SJCRH30 (cell line): ENCODE measurements at regions not wholly inside any gene's neighbourhood (a gene's known extent, or its start where the extent isn't known, plus 50 kb on each side); places are given as distances from the start of the nearest gene placed in this dataset.
"Not testable (repeated sequence)": the region's sequence is repeated elsewhere in the genome, so short reads cannot be mapped to it uniquely, and the experiment has no call there.

ENCODE experiments used
- DNase-seq, 2 experiments: peaks; one replicate each; pipeline ENCODE4 v3.0.0-alpha.2; 2015 to 2020
- H3K27ac ChIP-seq: fragments of 250-450 bp; sonication (Bioruptor Pico); 2 replicates; pipeline ENCODE4 v1.5.1; 2020; ENCODE audit warnings: mild to moderate bottlenecking, moderate library complexity
- H3K27me3 ChIP-seq: fragments of 250-450 bp; sonication (Bioruptor Pico); 2 replicates; pipeline ENCODE4 v1.5.1; 2020; ENCODE audit warnings: mild to moderate bottlenecking, moderate library complexity
- H3K36me3 ChIP-seq: fragments of 250-450 bp; sonication (Bioruptor Pico); 2 replicates; pipeline ENCODE4 v1.5.1; 2020; ENCODE audit warnings: mild to moderate bottlenecking, moderate library complexity
- H3K4me1 ChIP-seq: fragments of 250-450 bp; sonication (Bioruptor Pico); 2 replicates; pipeline ENCODE4 v1.5.1; 2020; ENCODE audit warnings: mild to moderate bottlenecking, moderate library complexity
- H3K4me3 ChIP-seq: fragments of 250-450 bp; sonication (Bioruptor Pico); 2 replicates; pipeline ENCODE4 v1.5.1; 2020; ENCODE audit warnings: mild to moderate bottlenecking, moderate library complexity
- H3K9me3 ChIP-seq: fragments of 250-450 bp; sonication (Bioruptor Pico); replicated peaks from 2 replicates; pipeline ENCODE4 v1.5.1; 2020; ENCODE audit warnings: mild to moderate bottlenecking, moderate library complexity

DNA sequence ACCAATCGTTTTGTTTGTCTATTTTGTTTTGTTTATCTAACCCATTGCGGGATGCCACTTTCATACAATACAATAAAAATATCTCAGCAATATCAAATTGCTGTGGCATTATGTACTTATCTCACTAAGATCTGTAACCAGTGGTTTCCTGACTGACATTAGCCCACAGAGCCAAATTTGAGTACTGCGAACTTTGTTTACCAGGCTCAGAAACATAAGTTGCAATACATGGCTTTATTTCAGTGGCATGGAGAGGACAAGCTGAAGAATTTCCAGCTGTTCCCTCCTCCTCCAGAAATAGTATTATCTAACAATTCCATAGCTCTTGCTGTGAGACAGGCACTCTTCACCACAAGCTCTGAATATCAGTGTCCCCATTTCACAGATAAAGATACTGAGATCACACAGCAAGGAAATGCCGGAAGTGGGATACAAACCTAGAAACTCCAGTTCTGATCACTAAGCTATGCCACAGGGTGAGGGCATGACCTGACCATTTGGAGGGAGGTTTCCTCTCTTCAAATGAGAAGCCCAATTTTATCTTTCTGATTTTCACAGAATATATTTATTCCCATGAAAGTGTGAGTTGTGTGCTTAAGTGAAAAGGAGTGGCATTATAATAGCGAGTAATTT lies 469.9 kb upstream of the CBLB start:
- Histone ChIP-seq H3K27ac (no peak overlapping the region), H3K4me1 (peaks cover 7% of the 10 kb centered on the region; the same call in 1 of the 2 replicates), H3K9me3 (no peaks in the 10 kb centered on the region; the same call in 1 of the 2 replicates), H3K36me3 (no peaks in the 10 kb centered on the region), H3K27me3 (no peaks in the 10 kb centered on the region), H3K4me3 (no peak overlapping the region)
- DNase-seq = no peak

DNA sequence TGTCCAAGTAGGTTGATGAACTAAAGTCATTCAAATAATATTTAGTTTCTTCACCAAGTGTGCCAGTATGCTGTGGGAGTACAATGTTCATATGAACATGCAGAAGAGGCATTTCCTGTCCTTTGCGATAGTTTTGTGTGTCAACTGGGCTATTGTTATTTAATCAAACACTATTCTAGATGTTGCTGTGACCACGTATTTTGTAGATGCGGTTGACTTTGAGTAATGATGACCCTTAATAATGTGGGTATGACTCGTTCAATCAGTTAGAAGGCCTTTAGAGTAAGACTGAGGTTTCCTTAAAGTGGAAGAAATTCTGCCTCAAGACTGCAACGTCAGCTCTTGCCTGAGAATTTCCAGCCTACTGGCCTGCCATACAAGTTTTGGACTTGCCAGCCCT lies 470.7 kb upstream of the CBLB start:
- no peaks in the 10 kb centered on the region for H3K27me3 ChIP-seq
- no peaks in the 10 kb centered on the region; the same call in 1 of the 2 replicates for H3K9me3 ChIP-seq
- H3K36me3 ChIP-seq = no peaks in the 10 kb centered on the region
- no peak overlapping the region for H3K27ac ChIP-seq
- DNase-seq = no peak
- H3K4me3 ChIP-seq = no peak overlapping the region
- no peaks in the 10 kb centered on the region for H3K4me1 ChIP-seq

DNA sequence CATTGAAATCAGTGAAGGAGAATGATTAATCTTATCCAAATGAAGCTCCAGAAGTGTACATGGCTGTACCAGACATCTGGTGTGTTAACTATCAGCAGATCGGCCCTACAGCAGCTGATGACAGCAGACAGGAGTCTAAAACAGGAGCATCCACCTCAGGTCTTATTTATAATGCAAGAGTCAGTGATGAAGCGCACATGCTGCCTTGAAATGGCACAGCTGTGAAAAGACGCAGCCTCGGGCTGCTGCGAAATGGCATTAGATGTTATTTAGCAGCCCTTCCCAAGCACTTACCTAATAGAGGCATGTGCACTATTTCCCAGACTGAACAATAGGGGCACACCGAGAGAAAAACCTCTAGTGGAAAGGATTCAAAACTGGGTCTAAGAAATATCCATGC lies 472.3 kb upstream of the CBLB start:
- Histone ChIP-seq H3K36me3 (no peaks in the 10 kb centered on the region), H3K27me3 (no peaks in the 10 kb centered on the region), H3K4me3 (no peak overlapping the region), H3K4me1 (0 out of 2 replicates have a peak, but pooled peaks cover 3% of the 10 kb centered on the region), H3K27ac (no peak overlapping the region), H3K9me3 (no peaks in the 10 kb centered on the region; the same call in 1 of the 2 replicates)
- DNase-seq = peak in 1 of 2 experiments; percentile 25

DNA sequence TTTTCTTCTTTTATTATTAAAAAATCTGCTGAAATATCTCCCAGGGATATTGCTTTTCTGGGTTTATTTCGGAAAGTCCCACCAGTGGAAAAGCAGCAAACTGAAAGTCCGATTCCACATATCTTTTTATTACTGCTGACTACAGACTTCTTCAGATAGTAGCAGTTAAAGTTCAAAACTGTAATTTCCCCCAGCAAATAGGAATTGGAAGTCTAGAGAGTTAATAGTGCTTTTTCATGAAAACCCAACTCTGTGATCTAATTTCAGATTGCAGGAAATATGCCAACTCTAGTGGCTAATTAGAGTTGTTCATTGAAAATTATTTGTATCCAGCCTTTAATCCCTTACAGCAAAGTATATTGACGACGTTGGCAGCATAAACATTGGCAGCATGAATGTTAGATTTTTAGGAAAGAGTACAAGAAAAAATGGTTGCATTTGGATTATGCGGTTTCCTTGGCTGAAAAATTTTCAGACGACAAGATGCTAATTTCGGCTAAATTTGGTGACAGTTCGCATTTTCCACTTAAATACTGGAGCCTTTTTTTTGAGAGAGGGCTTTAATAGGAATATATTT lies 472.9 kb upstream of the CBLB start:
- 0 out of 2 replicates have a peak, but pooled peaks cover 3% of the 10 kb centered on the region for H3K4me1 ChIP-seq
- no peak overlapping the region for H3K4me3 ChIP-seq
- H3K27ac ChIP-seq = no peak overlapping the region

DNA sequence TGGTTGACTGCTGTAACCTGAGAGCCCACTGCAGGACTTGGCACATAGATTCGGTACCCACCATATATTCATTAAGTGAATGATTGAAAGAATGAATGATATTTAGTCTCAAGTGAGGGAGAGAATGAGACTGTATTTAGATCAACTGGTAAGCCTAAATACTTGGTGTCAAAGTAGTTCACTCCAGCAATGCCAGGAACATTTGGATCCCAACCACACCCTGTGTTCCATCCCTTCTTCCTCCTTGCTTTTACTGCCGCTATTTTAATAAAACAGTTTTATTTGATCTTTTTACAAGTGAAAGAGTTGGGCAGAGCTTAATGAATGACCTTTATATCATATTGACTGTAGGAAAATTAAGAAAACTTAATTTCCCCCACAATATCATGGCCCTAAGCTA lies 473.6 kb upstream of the CBLB start:
- no peak for DNase-seq
- no peak overlapping the region for H3K27ac ChIP-seq

More for the DNA sequence above, 472.9 kb upstream of the CBLB start:
- Histone ChIP-seq H3K36me3 (no peaks in the 10 kb centered on the region), H3K27me3 (no peaks in the 10 kb centered on the region), H3K9me3 (no peaks in the 10 kb centered on the region; the same call in 1 of the 2 replicates)
- DNase-seq = no peak

DNA sequence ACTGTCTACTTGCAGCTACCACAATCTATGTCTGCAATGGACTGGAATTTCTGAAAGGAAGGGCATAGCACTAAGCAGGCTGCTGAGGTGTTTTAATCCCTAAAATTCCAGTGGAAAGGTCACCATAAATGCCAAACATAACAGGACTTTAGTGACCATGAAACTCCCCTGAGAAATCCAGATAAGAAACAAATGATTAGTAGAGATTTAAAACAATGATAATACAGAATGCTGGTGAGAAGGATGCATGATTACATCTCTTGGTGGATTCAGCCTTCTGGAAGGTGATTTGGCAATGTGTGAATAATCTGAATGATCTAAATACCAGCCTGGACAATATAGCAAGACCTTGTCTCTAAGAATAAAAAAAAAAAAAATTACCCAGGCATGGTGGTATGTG lies 475.0 kb upstream of the CBLB start:
- H3K27me3 ChIP-seq = no peaks in the 10 kb centered on the region
- H3K36me3 ChIP-seq = no peaks in the 10 kb centered on the region
- H3K4me1 ChIP-seq = 0 out of 2 replicates have a peak, but pooled peaks cover 3% of the 10 kb centered on the region
- no peak for DNase-seq
- no peak overlapping the region for H3K27ac ChIP-seq
- no peaks in the 10 kb centered on the region; the same call in 1 of the 2 replicates for H3K9me3 ChIP-seq
- no peak overlapping the region for H3K4me3 ChIP-seq

More for the DNA sequence above, 473.6 kb upstream of the CBLB start:
- H3K4me3 ChIP-seq = no peak overlapping the region
- 0 out of 2 replicates have a peak, but pooled peaks cover 3% of the 10 kb centered on the region for H3K4me1 ChIP-seq
- no peaks in the 10 kb centered on the region for H3K36me3 ChIP-seq
- no peaks in the 10 kb centered on the region for H3K27me3 ChIP-seq
- no peaks in the 10 kb centered on the region; the same call in 1 of the 2 replicates for H3K9me3 ChIP-seq

DNA sequence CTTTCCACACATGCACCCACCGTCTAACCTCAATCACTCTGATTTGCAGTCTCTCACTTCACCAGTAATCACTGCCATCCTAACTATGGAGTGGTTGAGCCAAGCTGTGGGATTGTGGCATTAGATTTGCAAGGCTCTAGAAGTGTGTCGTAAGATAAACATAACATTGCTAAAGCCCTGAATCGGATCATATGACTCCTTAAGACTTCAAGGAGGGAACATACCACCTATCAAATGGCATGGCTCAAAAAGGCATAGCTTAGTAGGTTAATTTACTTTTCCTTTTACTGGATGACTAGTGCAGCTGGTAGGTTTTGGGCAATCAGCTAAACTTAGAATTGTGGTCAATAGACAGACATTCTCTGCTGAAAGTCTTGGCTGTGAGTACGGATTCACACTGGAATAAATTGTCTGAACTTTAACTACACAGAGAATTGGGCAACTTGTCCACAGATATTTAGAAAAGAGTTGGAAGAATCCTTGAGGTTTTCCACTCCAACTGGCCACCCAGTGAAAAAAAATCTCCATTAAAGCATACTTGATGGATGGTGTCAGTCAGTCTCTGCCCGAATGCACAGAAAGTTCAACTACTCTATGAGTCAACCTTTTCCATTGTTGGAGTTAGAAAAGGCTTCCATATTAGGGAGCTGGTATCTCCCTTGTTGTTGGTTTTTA lies 476.7 kb upstream of the CBLB start:
- no peak for DNase-seq
- no peak overlapping the region for H3K27ac ChIP-seq

DNA sequence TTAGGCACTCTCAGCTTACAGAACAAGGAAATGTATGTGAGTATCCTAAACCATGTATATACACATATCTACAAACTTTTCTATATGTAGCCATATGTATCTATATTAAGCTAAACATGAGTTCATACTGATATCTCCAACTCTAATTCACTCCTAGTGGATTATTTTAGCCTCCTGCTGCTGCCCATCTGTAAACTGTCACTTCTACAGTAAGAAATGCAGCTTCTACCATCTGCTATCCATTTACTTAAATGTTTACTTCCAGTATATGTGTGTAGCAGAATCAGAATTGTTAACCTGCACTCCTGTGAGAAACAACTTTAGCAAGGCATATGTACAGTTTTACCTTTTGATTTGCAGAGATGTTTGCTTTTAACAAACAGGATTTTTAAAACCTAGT lies 478.5 kb upstream of the CBLB start:
- H3K4me1 ChIP-seq = 0 out of 2 replicates have a peak, but pooled peaks cover 3% of the 10 kb centered on the region
- no peak overlapping the region for H3K4me3 ChIP-seq
- H3K9me3 ChIP-seq = no peaks in the 10 kb centered on the region
- no peaks in the 10 kb centered on the region for H3K36me3 ChIP-seq
- DNase-seq = no peak
- no peaks in the 10 kb centered on the region for H3K27me3 ChIP-seq
- no peak overlapping the region for H3K27ac ChIP-seq

More for the DNA sequence above, 476.7 kb upstream of the CBLB start:
- no peaks in the 10 kb centered on the region for H3K36me3 ChIP-seq
- H3K27me3 ChIP-seq = no peaks in the 10 kb centered on the region
- H3K9me3 ChIP-seq = no peaks in the 10 kb centered on the region
- 0 out of 2 replicates have a peak, but pooled peaks cover 3% of the 10 kb centered on the region for H3K4me1 ChIP-seq
- no peak overlapping the region for H3K4me3 ChIP-seq

DNA sequence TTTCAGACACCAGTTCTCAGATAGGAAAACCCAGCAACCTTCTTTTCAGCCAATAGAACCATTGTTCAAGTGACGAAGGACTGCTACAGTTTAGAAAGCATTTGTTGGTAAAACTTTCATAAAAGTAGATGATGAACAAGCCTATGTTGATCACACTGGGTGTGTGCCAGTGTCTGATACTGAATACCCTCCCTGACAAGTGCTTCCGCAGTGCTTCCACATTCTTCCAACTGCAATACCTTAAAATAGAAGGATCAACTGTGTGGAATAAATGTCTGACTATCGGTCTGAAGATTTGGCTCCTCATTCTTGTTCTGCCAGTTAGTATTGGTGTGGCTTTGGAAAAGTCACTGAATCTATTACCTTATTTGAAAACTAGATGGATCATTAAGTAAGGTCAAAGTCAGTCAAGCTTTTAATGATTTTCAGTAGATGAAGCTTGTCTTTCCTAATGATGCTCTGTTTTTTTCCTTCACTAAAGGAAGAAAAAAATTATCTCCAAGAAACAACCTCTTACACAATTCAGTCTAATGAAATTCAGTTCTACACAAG lies 479.4 kb upstream of the CBLB start:
- H3K27ac ChIP-seq = no peak overlapping the region
- no peaks in the 10 kb centered on the region for H3K27me3 ChIP-seq
- H3K36me3 ChIP-seq = no peaks in the 10 kb centered on the region
- no peaks in the 10 kb centered on the region for H3K9me3 ChIP-seq
- DNase-seq = no peak
- H3K4me1 ChIP-seq = 0 out of 2 replicates have a peak, but pooled peaks cover 3% of the 10 kb centered on the region
- no peak overlapping the region for H3K4me3 ChIP-seq

DNA sequence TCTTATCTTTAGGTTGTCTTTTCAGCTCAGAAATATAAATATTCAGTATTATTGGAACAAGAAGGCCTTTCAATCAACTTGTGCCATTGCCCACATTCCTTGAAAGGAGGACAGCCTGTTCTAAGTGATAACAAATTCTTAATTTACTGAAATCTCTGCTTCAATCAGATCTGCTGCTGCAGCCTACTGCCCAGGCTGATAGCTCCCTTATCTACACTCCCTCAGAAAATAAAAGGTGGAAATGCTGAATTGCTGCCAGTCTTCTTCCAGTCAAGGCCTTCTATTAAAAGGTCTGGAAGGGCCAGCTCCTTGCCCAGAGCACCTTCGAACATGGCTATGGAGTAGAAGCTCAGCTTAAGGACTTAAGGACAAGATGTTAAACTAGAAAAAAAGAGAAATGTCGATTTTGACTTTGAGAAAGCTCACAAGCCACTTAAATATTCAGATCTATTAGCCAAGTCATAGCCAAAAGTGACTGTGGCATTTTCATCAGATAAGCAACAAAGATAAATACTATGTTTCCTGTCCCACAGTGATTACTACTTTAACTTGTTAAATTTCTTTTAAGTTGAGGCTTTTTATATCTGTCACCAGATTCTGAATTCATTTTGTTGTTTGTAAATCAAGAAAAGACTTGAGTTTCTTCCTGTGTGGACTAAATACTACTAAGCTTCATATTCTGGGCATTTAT lies 480.5 kb upstream of the CBLB start:
- no peak overlapping the region for H3K4me3 ChIP-seq
- H3K36me3 ChIP-seq = no peaks in the 10 kb centered on the region
- H3K27me3 ChIP-seq = no peaks in the 10 kb centered on the region
- no peak for DNase-seq
- no peaks in the 10 kb centered on the region for H3K9me3 ChIP-seq
- no peak overlapping the region for H3K27ac ChIP-seq
- H3K4me1 ChIP-seq = 0 out of 2 replicates have a peak, but pooled peaks cover 3% of the 10 kb centered on the region

DNA sequence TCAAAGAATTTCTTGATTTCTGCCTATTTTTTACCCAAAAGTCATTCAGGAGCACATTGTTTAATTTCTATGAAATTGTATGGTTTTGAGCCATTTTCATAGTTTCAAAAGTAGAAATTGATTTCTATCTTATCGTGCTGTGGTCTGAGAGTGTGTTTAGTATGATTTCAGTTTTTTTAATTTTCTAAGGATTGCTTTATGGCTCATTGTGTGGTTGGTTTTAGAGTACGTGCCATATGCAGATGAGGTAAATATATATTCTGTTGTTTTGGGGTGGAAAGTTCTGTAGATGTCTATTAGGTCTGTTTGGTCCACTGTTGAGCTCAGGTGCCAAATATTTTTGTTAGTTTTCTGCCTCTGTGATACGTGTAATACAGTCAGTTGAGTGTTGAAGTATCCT lies 487.1 kb upstream of the CBLB start:
- no peaks in the 10 kb centered on the region for H3K4me1 ChIP-seq
- H3K9me3 ChIP-seq = no peaks in the 10 kb centered on the region
- no peaks in the 10 kb centered on the region for H3K36me3 ChIP-seq
- H3K27me3 ChIP-seq = no peaks in the 10 kb centered on the region
- DNase-seq = no peak
- no peak overlapping the region for H3K4me3 ChIP-seq
- H3K27ac ChIP-seq = no peak overlapping the region

DNA sequence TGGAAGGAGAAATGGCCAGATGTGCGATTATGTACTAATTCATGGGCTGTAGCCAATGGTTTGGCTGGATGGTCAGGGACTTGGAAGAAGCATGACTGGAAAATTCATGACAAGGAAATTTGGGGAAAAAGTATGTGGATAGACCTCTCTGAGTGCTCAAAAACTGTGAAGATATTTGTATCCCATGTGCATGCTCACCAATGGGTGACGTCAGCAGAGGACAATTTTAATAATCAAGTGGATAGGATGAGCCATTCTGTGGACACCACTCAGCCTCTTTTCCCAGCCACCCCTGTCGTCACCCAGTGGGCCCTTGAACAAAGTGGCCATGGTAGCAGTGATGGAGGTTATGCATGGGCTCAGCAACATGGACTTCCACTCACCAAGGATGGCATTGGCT lies 490.9 kb upstream of the CBLB start:
- no peak overlapping the region for H3K27ac ChIP-seq
- no peak overlapping the region for H3K4me3 ChIP-seq
- no peaks in the 10 kb centered on the region for H3K36me3 ChIP-seq
- H3K27me3 ChIP-seq = no peaks in the 10 kb centered on the region
- H3K4me1 ChIP-seq = no peaks in the 10 kb centered on the region
- H3K9me3 ChIP-seq = no peaks in the 10 kb centered on the region
- DNase-seq = no peak

DNA sequence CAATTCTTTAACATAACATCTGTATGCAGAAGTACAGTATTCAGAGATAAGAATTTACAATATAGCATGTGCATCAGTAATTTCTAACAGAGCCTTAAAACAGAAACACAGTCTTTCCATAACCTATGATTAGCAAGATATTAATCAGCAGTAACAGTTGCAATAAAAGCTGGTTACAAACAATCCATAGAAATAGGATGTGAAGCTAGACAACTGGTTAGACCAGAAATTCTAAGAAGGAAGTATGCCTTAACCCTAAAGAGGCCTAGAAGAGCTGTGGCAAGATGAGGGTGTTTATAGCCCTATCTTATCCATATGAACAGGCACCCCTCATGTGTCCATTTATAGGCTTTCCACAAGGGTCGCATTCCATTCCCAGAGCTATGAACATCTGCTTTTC lies 492.1 kb upstream of the CBLB start:
- H3K9me3 ChIP-seq, H3K4me3 ChIP-seq, H3K27me3 ChIP-seq, H3K27ac ChIP-seq, DNase-seq, H3K4me1 ChIP-seq, H3K36me3 ChIP-seq: not testable (repeated sequence)

DNA sequence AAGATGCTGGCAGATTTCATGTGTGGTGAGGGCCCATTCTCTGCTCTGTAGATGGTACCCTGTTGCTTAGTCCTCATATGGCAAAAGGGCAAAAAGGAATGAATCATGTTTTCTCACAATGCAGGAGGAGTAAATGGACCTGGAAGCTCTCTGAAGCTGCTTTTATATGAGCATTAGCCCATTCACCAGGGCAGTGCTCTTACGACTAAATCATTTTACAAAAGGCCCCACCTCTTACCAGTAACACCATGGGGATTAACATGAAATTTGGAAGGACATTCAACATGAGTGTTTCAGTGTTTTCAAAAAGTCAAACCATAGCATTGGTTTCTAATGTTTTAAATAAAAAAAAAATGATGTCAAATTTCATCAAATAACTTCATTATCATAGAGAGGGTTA lies 495.7 kb upstream of the CBLB start:
- H3K9me3 ChIP-seq = 0 out of 2 replicates have a peak, but pooled peaks cover 5% of the 10 kb centered on the region
- no peak for DNase-seq
- no peak overlapping the region for H3K4me3 ChIP-seq
- H3K27ac ChIP-seq = no peak overlapping the region
- H3K27me3 ChIP-seq = no peaks in the 10 kb centered on the region
- H3K4me1 ChIP-seq = no peaks in the 10 kb centered on the region
- no peaks in the 10 kb centered on the region for H3K36me3 ChIP-seq
